ENCODE measurements at regions not wholly inside any gene's neighbourhood (a gene's known extent, or its start where the extent isn't known, plus 50 kb on each side); places are given as distances from the start of the nearest gene placed in this dataset.
A peak's percentile ranks its signal among the peaks of the same experiment; 100 is the strongest.
"Not testable (repeated sequence)": the region's sequence is repeated elsewhere in the genome, so short reads cannot be mapped to it uniquely, and the experiment has no call there.

GRCh38 chr17:31798205-31798724 lies 60.8 kb downstream of the COPRS start:
- DNase-seq, result no peak

- DNase-seq, result not testable (repeated sequence)
Observed at GRCh38 chr17:31795941-31796340, 63.1 kb downstream of the COPRS start.

GRCh38 chr17:31794111-31794510 lies 64.9 kb downstream of the COPRS start:
- no peak for DNase-seq

GRCh38 chr17:31793634-31794033 lies 65.4 kb downstream of the COPRS start:
- not testable (repeated sequence) for DNase-seq

GRCh38 chr17:31792007-31792585 lies 66.9 kb downstream of the COPRS start:
- no peak for DNase-seq

- peak in 2 of 3 donors; percentile 28 to 50 for DNase-seq
Observed at GRCh38 chr17:31789707-31790505, 69.1 kb downstream of the COPRS start.

GRCh38 chr17:31788956-31789355 lies 70.1 kb downstream of the COPRS start:
- no peak for DNase-seq

GRCh38 chr17:31788571-31788946 lies 70.5 kb downstream of the COPRS start:
- no peak for DNase-seq

- peak; percentile 43 to 74 (median 62) for DNase-seq
Observed at GRCh38 chr17:31787857-31788570, 71.0 kb downstream of the COPRS start.

- peak; percentile 73 to 84 (median 79) for DNase-seq
Observed at GRCh38 chr17:31786796-31787481, 72.1 kb downstream of the COPRS start.

- DNase-seq, result peak; percentile 27 to 41 (median 33)
Observed at GRCh38 chr17:31780483-31780882, 78.6 kb downstream of the COPRS start.

- no peak for DNase-seq
Observed at GRCh38 chr17:31778523-31778922, 80.5 kb downstream of the COPRS start.

GRCh38 chr17:31771328-31771727 lies 87.7 kb downstream of the COPRS start:
- not testable (repeated sequence) for DNase-seq

- not testable (repeated sequence) for DNase-seq
Observed at GRCh38 chr17:31770501-31770900, 88.5 kb downstream of the COPRS start.

- DNase-seq, result peak in 2 of 3 donors; percentile 22 to 24
Observed at GRCh38 chr17:31761836-31762510, 97.1 kb downstream of the COPRS start.

- DNase-seq, result no peak
Observed at GRCh38 chr17:31758646-31759045, 100.4 kb downstream of the COPRS start.

- no peak for DNase-seq
Observed at GRCh38 chr17:31757097-31757496, 101.9 kb downstream of the COPRS start.

- no peak for DNase-seq
Observed at GRCh38 chr17:31754239-31754945, 104.7 kb downstream of the COPRS start.

GRCh38 chr17:31753011-31753410 lies 106.0 kb downstream of the COPRS start:
- no peak for DNase-seq

- DNase-seq, result no peak
Observed at GRCh38 chr17:31752584-31752983, 106.5 kb downstream of the COPRS start.

GRCh38 chr17:31750578-31750977 lies 108.5 kb downstream of the COPRS start:
- DNase-seq, result no peak

- no peak for DNase-seq
Observed at GRCh38 chr17:31748881-31749280, 110.2 kb downstream of the COPRS start.
